Left ventricle myocardium inferior (tissue), 1 donor: ENCODE measurements at regions not wholly inside any gene's neighbourhood (a gene's known extent, or its start where the extent isn't known, plus 50 kb on each side); places are given as distances from the start of the nearest gene placed in this dataset.

Experiments used
- DNase-seq: peaks from one replicate; pipeline ENCODE4 v3.0.0-alpha.2; 2020
- H3K27ac ChIP-seq: fragments of 200-600 bp; replicated peaks from 2 replicates; pipeline ENCODE4 v1.8.0; 2021
- H3K27me3 ChIP-seq: fragments of 200-600 bp; 2 replicates; pipeline ENCODE4 v1.8.0; 2021; ENCODE audit warnings: low read depth
- H3K36me3 ChIP-seq: fragments of 200-600 bp; 2 replicates; pipeline ENCODE4 v1.8.0; 2021
- H3K4me1 ChIP-seq: fragments of 200-600 bp; 2 replicates; pipeline ENCODE4 v1.8.0; 2021
- H3K4me3 ChIP-seq: fragments of 200-600 bp; 2 replicates; pipeline ENCODE4 v1.8.0; 2021; ENCODE audit warnings: mild to moderate bottlenecking, moderate library complexity
- H3K9me3 ChIP-seq: fragments of 200-600 bp; replicated peaks from 2 replicates; pipeline ENCODE4 v1.8.0; 2021
- CTCF ChIP-seq: fragments of 200-600 bp; IDR thresholded peaks from 2 replicates; pipeline ENCODE4 v1.8.0; 2021; ENCODE audit warnings: antibody characterized with exemption, mild to moderate bottlenecking, borderline replicate concordance
- intact Hi-C: fragments of 100-400 bp; cut with micrococcal nuclease; formaldehyde crosslinking; loops from one replicate; pipeline ENCODE4 v1.11.0; 2022
- donor health status: DM: no; HTN: yes; CAD: no; lungs with severe emphysema.

GRCh38 chr14:76963372-76963771 lies 65.1 kb downstream of the IRF2BPL start:
- DNase-seq, result no peak
- intact Hi-C loops, result no loop called here

GRCh38 chr14:76962303-76962660 lies 66.2 kb downstream of the IRF2BPL start:
- no peak for TF ChIP-seq CTCF

More at GRCh38 chr14:76963372-76963771, 65.1 kb downstream of the IRF2BPL start:
- Histone ChIP-seq H3K36me3 (no peaks in the 10 kb centered on the region), H3K27ac (no peak overlapping the region), H3K9me3 (no peaks in the 10 kb centered on the region), H3K4me1 (peaks cover 26% of the 10 kb centered on the region), H3K4me3 (no peak overlapping the region), H3K27me3 (no peaks in the 10 kb centered on the region)
- TF ChIP-seq CTCF, result no peak

GRCh38 chr14:76961631-76962302 lies 66.7 kb downstream of the IRF2BPL start:
- peaks cover 37% of the 10 kb centered on the region for H3K4me1 ChIP-seq
- H3K27me3 ChIP-seq, result no peaks in the 10 kb centered on the region
- peak; percentile 85 for DNase-seq
- no peaks in the 10 kb centered on the region for H3K36me3 ChIP-seq
- no peaks in the 10 kb centered on the region for H3K9me3 ChIP-seq
- intact Hi-C loops, result no loop called here
- peak overlapping the region; percentile 66 for H3K4me3 ChIP-seq
- TF ChIP-seq CTCF, result no peak
- H3K27ac ChIP-seq, result peak overlapping the region; percentile 90

More at GRCh38 chr14:76962303-76962660, 66.2 kb downstream of the IRF2BPL start:
- Histone ChIP-seq H3K36me3 (no peaks in the 10 kb centered on the region), H3K27me3 (no peaks in the 10 kb centered on the region), H3K27ac (peak overlapping the region; percentile 90), H3K4me3 (peak overlapping the region; percentile 66), H3K4me1 (peaks cover 32% of the 10 kb centered on the region), H3K9me3 (no peaks in the 10 kb centered on the region)
- no peak for DNase-seq
- intact Hi-C loops, result no loop called here

GRCh38 chr14:76958980-76959710 lies 69.4 kb downstream of the IRF2BPL start:
- H3K27ac ChIP-seq, result peak overlapping the region; percentile 52
- no peaks in the 10 kb centered on the region for H3K36me3 ChIP-seq
- no peak for TF ChIP-seq CTCF
- H3K4me3 ChIP-seq, result no peak overlapping the region
- H3K9me3 ChIP-seq, result no peaks in the 10 kb centered on the region
- H3K27me3 ChIP-seq, result no peaks in the 10 kb centered on the region
- peaks cover 64% of the 10 kb centered on the region for H3K4me1 ChIP-seq
- intact Hi-C loops, result no loop called here
- DNase-seq, result no peak

GRCh38 chr14:76958020-76958979 lies 70.2 kb downstream of the IRF2BPL start:
- intact Hi-C loops, result no loop called here
- Histone ChIP-seq H3K9me3 (no peaks in the 10 kb centered on the region), H3K27me3 (no peaks in the 10 kb centered on the region), H3K36me3 (no peaks in the 10 kb centered on the region), H3K4me3 (no peak overlapping the region), H3K27ac (peak overlapping the region; percentile 96), H3K4me1 (peaks cover 72% of the 10 kb centered on the region)
- TF ChIP-seq CTCF, result no peak
- no peak for DNase-seq
